Sigmoid colon (tissue), 6 donors: ENCODE measurements at regions not wholly inside any gene's neighbourhood (a gene's known extent, or its start where the extent isn't known, plus 50 kb on each side); places are given as distances from the start of the nearest gene placed in this dataset.

Source experiments
- DNase-seq: peaks from one replicate; pipeline ENCODE4 v3.0.0-alpha.2; 2019
- H3K27ac ChIP-seq, 4 donors: fragments of 200-600 bp; sonication (generic); one replicate each; pipeline ENCODE4 v1.5.1; 2016 to 2019; ENCODE audit warnings: mild to moderate bottlenecking in 1 of 4
- H3K27me3 ChIP-seq, 3 donors: fragments of 200-600 bp; sonication (generic); one replicate each; pipeline ENCODE4 v1.5.1; 2019; ENCODE audit warnings: mild to moderate bottlenecking in 1 of 3
- H3K36me3 ChIP-seq, 4 donors: fragments of 200-600 bp; sonication (generic); one replicate each; pipeline ENCODE4 v1.5.1; 2016 to 2019
- H3K4me1 ChIP-seq, 4 donors: fragments of 200-600 bp; sonication (generic); one replicate each; pipeline ENCODE4 v1.5.1; 2017 to 2019
- H3K4me3 ChIP-seq, 4 donors: fragments of 200-600 bp; sonication (generic); one replicate each; pipeline ENCODE4 v1.5.1; 2017 to 2019; ENCODE audit warnings: mild to moderate bottlenecking in 2 of 4, moderate library complexity in 1 of 4
- H3K9me3 ChIP-seq, 4 donors: fragments of 200-600 bp in 3 of 4; sonication (generic) in 3 of 4; one replicate each; pipeline versions ENCODE4 v1.5.1 to v1.6.1; 2013 to 2019
- CTCF ChIP-seq, 4 experiments: fragments of 450-650 bp in 3 of 4; fragments of 200-600 bp in 1 of 4; IDR thresholded peaks; one replicate each; pipeline ENCODE4 v1.5.1; 2016 to 2019; ENCODE audit warnings: antibody characterized with exemption in 4 of 4, mild to moderate bottlenecking in 3 of 4, moderate library complexity in 2 of 4
- EP300 ChIP-seq, 4 donors: sonication (generic); formaldehyde crosslinking; IDR thresholded peaks; one replicate each; pipeline ENCODE4 v1.6.1; 2017; ENCODE audit warnings: antibody characterized with exemption in 4 of 4
- POLR2A ChIP-seq, 2 donors: fragments of 450-650 bp; IDR thresholded peaks; one replicate each; pipeline ENCODE4 v1.6.1; 2016; ENCODE audit warnings: antibody characterized with exemption in 2 of 2, mild to moderate bottlenecking in 2 of 2, moderate library complexity in 2 of 2
- POLR2AphosphoS5 ChIP-seq, 4 donors: sonication (generic); formaldehyde crosslinking; IDR thresholded peaks; one replicate each; pipeline ENCODE4 v1.6.1; 2017; ENCODE audit warnings: antibody characterized with exemption in 4 of 4
- WGBS, 2 donors: extraction: QIAGEN DNeasy Blood & Tissue Kit; methylation state at CpG; one replicate each; pipeline ENCODE4 v1.1.7; 2013; 5-methylcytosine and 5-hydroxymethylcytosine counted together
- intact Hi-C: fragments of 100-400 bp; cut with DNase I; formaldehyde crosslinking; loops from one replicate; pipeline ENCODE4 v1.15.1; 2023
- donor health status: healthy with polysubstance abuse.
- donor health status: healthy.

- intact Hi-C loops = no loop called here
- H3K9me3 ChIP-seq = no peaks in the 10 kb centered on the region
- H3K27me3 ChIP-seq = no peaks in the 10 kb centered on the region
- WGBS, 2 donors = 85 to 92% methylated on average over 9 of the region's 9 CpGs
- H3K36me3 ChIP-seq = no peaks in the 10 kb centered on the region
- peak; percentile 56 for DNase-seq
- peaks cover 0 to 17% (median 11%) of the 10 kb centered on the region in 4 donors for H3K4me1 ChIP-seq
- TF ChIP-seq CTCF (IDR thresholded peaks at IDR 0.05) (no peak), POLR2AphosphoS5 (IDR thresholded peaks at IDR 0.05) (no peak), POLR2A (IDR thresholded peaks at IDR 0.05) (no peak), EP300 (IDR thresholded peaks at IDR 0.05) (no peak)
- H3K27ac ChIP-seq = no peak overlapping the region
- H3K4me3 ChIP-seq = no peak overlapping the region
These were observed 131.7 kb upstream of the FAM20C start for GRCh38 chr7:60706-61105.

GRCh38 chr7:61111-61510, 131.3 kb upstream of the FAM20C start:
- TF ChIP-seq POLR2A (IDR thresholded peaks at IDR 0.05) (no peak), CTCF (IDR thresholded peaks at IDR 0.05) (no peak), EP300 (IDR thresholded peaks at IDR 0.05) (no peak)
- no peaks in the 10 kb centered on the region for H3K9me3 ChIP-seq
- H3K4me1 ChIP-seq = peaks cover 0 to 17% (median 11%) of the 10 kb centered on the region in 4 donors
- no peaks in the 10 kb centered on the region for H3K27me3 ChIP-seq
- peak; percentile 61 for DNase-seq
- no peak overlapping the region for H3K4me3 ChIP-seq
- H3K36me3 ChIP-seq = no peaks in the 10 kb centered on the region
- 74 to 80% methylated on average over 9 of the region's 9 CpGs for WGBS, 2 donors
- intact Hi-C loops = no loop called here
- H3K27ac ChIP-seq = no peak overlapping the region

GRCh38 chr7:61576-62360, 130.6 kb upstream of the FAM20C start:
- 85 to 90% methylated on average over 18 of the region's 18 CpGs for WGBS, 2 donors
- peak; percentile 42 for DNase-seq

GRCh38 chr7:62361-63116, 129.8 kb upstream of the FAM20C start:
- WGBS, 2 donors = 91 to 95% methylated on average over 26 of the region's 26 CpGs
- no peak overlapping the region for H3K27ac ChIP-seq
- peaks cover 0 to 17% (median 11%) of the 10 kb centered on the region in 4 donors for H3K4me1 ChIP-seq
- intact Hi-C loops = no loop called here
- H3K4me3 ChIP-seq = no peak overlapping the region
- peak; percentile 61 for DNase-seq
- no peaks in the 10 kb centered on the region for H3K9me3 ChIP-seq
- TF ChIP-seq POLR2AphosphoS5 (IDR thresholded peaks at IDR 0.05) (no peak), EP300 (IDR thresholded peaks at IDR 0.05) (no peak), CTCF (IDR thresholded peaks at IDR 0.05) (no peak), POLR2A (IDR thresholded peaks at IDR 0.05) (no peak)
- H3K36me3 ChIP-seq = no peaks in the 10 kb centered on the region
- no peaks in the 10 kb centered on the region for H3K27me3 ChIP-seq

More at GRCh38 chr7:61576-62360, 130.6 kb upstream of the FAM20C start:
- TF ChIP-seq CTCF (IDR thresholded peaks at IDR 0.05) = no peak
- no peak for TF ChIP-seq POLR2A (IDR thresholded peaks at IDR 0.05)
- TF ChIP-seq EP300 (IDR thresholded peaks at IDR 0.05) = no peak
- TF ChIP-seq POLR2AphosphoS5 (IDR thresholded peaks at IDR 0.05) = no peak
- Histone ChIP-seq H3K27ac (no peak overlapping the region), H3K9me3 (no peaks in the 10 kb centered on the region), H3K27me3 (no peaks in the 10 kb centered on the region), H3K36me3 (no peaks in the 10 kb centered on the region), H3K4me3 (no peak overlapping the region), H3K4me1 (peaks cover 0 to 17% (median 11%) of the 10 kb centered on the region in 4 donors)
- intact Hi-C loops = no loop called here
